ENCODE measurements at regions not wholly inside any gene's neighbourhood (a gene's known extent, or its start where the extent isn't known, plus 50 kb on each side); places are given as distances from the start of the nearest gene placed in this dataset.

GRCh38 chr4:45596379-45597101 is 527.3 kb downstream of the GABRG1 start:
- TF ChIP-seq CTCF (IDR thresholded peaks at IDR 0.05) = no peak

- no peak for TF ChIP-seq CTCF (IDR thresholded peaks at IDR 0.05)
Observed at GRCh38 chr4:45580334-45580733, 543.5 kb downstream of the GABRG1 start.

- TF ChIP-seq CTCF (IDR thresholded peaks at IDR 0.05) = no peak
Observed at GRCh38 chr4:45578874-45579273, 545.0 kb downstream of the GABRG1 start.

- no peak for TF ChIP-seq CTCF (IDR thresholded peaks at IDR 0.05)
Observed at GRCh38 chr4:45576275-45576674, 547.6 kb downstream of the GABRG1 start.

- no peak for TF ChIP-seq CTCF (IDR thresholded peaks at IDR 0.05)
Observed at GRCh38 chr4:45569619-45570018, 554.2 kb downstream of the GABRG1 start.

- no peak for TF ChIP-seq CTCF (IDR thresholded peaks at IDR 0.05)
Observed at GRCh38 chr4:45568694-45569093, 555.2 kb downstream of the GABRG1 start.

GRCh38 chr4:45566896-45567603 is 556.8 kb downstream of the GABRG1 start:
- TF ChIP-seq CTCF (IDR thresholded peaks at IDR 0.05) = no peak
